DND-41 (cell line): ENCODE measurements at regions not wholly inside any gene's neighbourhood (a gene's known extent, or its start where the extent isn't known, plus 50 kb on each side); places are given as distances from the start of the nearest gene placed in this dataset.

Experiments used
- ATAC-seq: fragments of 200-7000 bp; cut with Tn5 transposase; 3 replicates; pipeline ENCODE4 v1.9.1; 2021; ENCODE audit warnings: low read depth; ENCODE audit not compliant: insufficient read depth
- DNase-seq: peaks from one replicate; pipeline ENCODE4 v3.0.0-alpha.2; 2020
- H2AFZ ChIP-seq: 2 replicates; pipeline ENCODE4 v1.6.0; 2012; ENCODE audit warnings: low read depth, low read length
- H3K27ac ChIP-seq: 2 replicates; pipeline ENCODE4 v1.5.1; 2012; ENCODE audit warnings: low read length, inconsistent platforms
- H3K27me3 ChIP-seq: fragments of 200-600 bp; sonication (generic); 2 replicates; pipeline ENCODE4 v1.6.0; 2012; ENCODE audit warnings: low read length, mild to moderate bottlenecking, inconsistent platforms; ENCODE audit not compliant: insufficient read depth, poor library complexity
- H3K36me3 ChIP-seq: 2 replicates; pipeline ENCODE4 v1.5.1; 2012; ENCODE audit warnings: low read length, inconsistent platforms; ENCODE audit not compliant: insufficient read depth
- H3K4me1 ChIP-seq: 2 replicates; pipeline ENCODE4 v1.5.1; 2012; ENCODE audit warnings: mild to moderate bottlenecking, low read length; ENCODE audit not compliant: insufficient read depth
- H3K4me2 ChIP-seq: 2 replicates; pipeline ENCODE4 v1.6.0; 2012; ENCODE audit warnings: mild to moderate bottlenecking, moderate library complexity, low read length, inconsistent platforms; ENCODE audit not compliant: insufficient read depth
- H3K4me3 ChIP-seq, 2 experiments: fragments of 200-600 bp in 1 of 2; shearing (Covaris generic) in 1 of 2; 2 replicates each; pipeline ENCODE4 v1.5.1; 2012 to 2016; ENCODE audit warnings: inconsistent platforms in 2 of 2, low read length in 2 of 2, mild to moderate bottlenecking in 2 of 2, low read depth in 1 of 2, moderate library complexity in 1 of 2
- H3K79me2 ChIP-seq: 2 replicates; pipeline ENCODE4 v1.6.0; 2012; ENCODE audit warnings: low read length, inconsistent platforms; ENCODE audit not compliant: insufficient read depth
- H3K9ac ChIP-seq: 2 replicates; pipeline ENCODE4 v1.6.0; 2012; ENCODE audit warnings: low read depth, mild to moderate bottlenecking, inconsistent platforms, low read length, moderate library complexity
- H3K9me3 ChIP-seq: 2 replicates; pipeline ENCODE4 v1.5.1; 2012; ENCODE audit warnings: low read length, moderate library complexity, mild to moderate bottlenecking, inconsistent platforms; ENCODE audit not compliant: insufficient read depth, severe bottlenecking
- H4K20me1 ChIP-seq: 2 replicates; pipeline ENCODE4 v1.6.0; 2012; ENCODE audit warnings: low read length; ENCODE audit not compliant: insufficient read depth
- EZH2 ChIP-seq: IDR thresholded peaks from 3 replicates; pipeline ENCODE4 v1.6.1; 2012; ENCODE audit warnings: borderline replicate concordance, low read depth, mild to moderate bottlenecking, moderate library complexity, low read length, inconsistent platforms; ENCODE audit not compliant: severe bottlenecking
- TF ChIP-seq, protein P1 (sequence below): IDR thresholded peaks from 2 replicates; pipeline ENCODE4 v1.5.1; 2012; ENCODE audit warnings: borderline replicate concordance, low read length, moderate library complexity, mild to moderate bottlenecking; ENCODE audit not compliant: poor library complexity, severe bottlenecking; ENCODE audit errors: extremely low read depth

DNA sequence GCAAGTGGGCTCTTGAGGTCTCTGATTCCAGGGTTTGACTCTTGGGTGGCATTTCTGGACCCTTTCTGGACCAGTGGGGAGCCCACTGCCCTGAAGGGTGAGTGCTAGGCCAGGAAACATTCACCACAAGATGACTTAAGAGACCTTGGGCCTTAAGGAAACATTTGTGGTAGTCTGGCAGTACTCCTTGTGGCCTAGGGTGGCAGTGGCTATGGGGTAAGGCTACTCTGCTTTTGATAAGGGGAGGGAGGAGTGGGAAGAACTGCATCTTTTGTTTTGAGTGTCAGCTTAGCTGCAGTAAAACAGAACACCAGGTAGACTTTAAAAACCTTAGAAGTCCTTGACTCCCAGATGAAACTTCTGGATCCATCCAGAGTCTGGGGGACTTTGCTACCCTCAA lies 529.3 kb upstream of the LRRC7 start:
- Histone ChIP-seq H3K4me3 (no peak overlapping the region), H2AFZ (no peak overlapping the region), H3K9ac (no peak overlapping the region), H3K4me1 (no peaks in the 10 kb centered on the region), H3K27me3 (no peaks in the 10 kb centered on the region), H3K9me3 (peaks cover 8% of the 10 kb centered on the region), H4K20me1 (no peaks in the 10 kb centered on the region), H3K36me3 (no peaks in the 10 kb centered on the region), H3K4me2 (no peak overlapping the region), H3K79me2 (no peaks in the 10 kb centered on the region), H3K27ac (no peak overlapping the region)
- TF ChIP-seq, protein P1, sequence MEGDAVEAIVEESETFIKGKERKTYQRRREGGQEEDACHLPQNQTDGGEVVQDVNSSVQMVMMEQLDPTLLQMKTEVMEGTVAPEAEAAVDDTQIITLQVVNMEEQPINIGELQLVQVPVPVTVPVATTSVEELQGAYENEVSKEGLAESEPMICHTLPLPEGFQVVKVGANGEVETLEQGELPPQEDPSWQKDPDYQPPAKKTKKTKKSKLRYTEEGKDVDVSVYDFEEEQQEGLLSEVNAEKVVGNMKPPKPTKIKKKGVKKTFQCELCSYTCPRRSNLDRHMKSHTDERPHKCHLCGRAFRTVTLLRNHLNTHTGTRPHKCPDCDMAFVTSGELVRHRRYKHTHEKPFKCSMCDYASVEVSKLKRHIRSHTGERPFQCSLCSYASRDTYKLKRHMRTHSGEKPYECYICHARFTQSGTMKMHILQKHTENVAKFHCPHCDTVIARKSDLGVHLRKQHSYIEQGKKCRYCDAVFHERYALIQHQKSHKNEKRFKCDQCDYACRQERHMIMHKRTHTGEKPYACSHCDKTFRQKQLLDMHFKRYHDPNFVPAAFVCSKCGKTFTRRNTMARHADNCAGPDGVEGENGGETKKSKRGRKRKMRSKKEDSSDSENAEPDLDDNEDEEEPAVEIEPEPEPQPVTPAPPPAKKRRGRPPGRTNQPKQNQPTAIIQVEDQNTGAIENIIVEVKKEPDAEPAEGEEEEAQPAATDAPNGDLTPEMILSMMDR, result no peak
- no peak for TF ChIP-seq EZH2
- ATAC-seq (no peak), DNase-seq (no peak)

DNA sequence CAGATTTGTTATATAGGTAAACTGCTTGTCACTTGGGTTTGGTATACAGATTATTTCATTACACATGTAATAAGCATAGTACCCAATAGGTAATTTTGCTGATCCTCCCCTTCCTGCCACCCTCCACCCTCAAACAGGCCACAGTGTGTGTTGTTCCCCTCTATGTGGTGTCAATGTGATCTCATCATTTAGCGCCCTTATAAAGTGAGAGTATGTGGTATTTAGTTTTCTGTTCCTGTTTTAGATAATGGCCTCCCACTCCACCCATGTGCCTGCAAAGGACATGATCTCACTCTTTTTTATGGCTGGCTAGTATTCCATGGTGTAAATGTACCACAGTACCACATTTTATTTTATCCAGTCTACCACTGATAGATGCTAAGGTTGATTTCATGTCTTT lies 522.1 kb upstream of the LRRC7 start:
- Histone ChIP-seq H3K27ac (no peak overlapping the region), H3K27me3 (no peaks in the 10 kb centered on the region), H3K9me3 (no peaks in the 10 kb centered on the region), H4K20me1 (no peaks in the 10 kb centered on the region), H3K79me2 (no peaks in the 10 kb centered on the region), H3K4me3 (no peak overlapping the region), H2AFZ (no peak overlapping the region), H3K4me2 (no peak overlapping the region), H3K4me1 (no peaks in the 10 kb centered on the region), H3K9ac (no peak overlapping the region), H3K36me3 (no peaks in the 10 kb centered on the region)
- DNase-seq (no peak), ATAC-seq (no peak)
- TF ChIP-seq, protein P1, result no peak
- TF ChIP-seq EZH2, result no peak

DNA sequence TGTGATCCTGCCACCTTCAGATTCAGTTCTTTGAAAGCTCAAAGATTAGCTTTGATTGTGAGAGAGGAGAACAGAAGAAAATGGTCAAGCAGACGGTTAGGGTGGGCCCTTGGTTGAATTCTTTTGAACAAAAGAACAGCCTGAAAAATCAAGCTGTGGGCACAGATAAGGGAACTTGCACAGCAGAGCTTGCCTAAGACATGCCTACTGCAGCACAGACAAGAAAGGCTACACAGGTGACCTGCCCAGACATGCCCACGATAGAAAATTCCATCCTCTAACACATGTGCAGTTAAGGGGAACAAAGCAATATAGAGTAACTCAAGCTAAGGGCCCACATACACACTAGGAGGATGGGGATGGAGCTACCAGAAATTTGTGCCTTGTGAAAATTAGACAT lies 512.5 kb upstream of the LRRC7 start:
- ATAC-seq (no peak), DNase-seq (no peak)
- H3K9me3 ChIP-seq, result no peaks in the 10 kb centered on the region
- no peaks in the 10 kb centered on the region for H4K20me1 ChIP-seq
- H2AFZ ChIP-seq, result no peak overlapping the region
- no peaks in the 10 kb centered on the region for H3K36me3 ChIP-seq
- H3K4me2 ChIP-seq, result no peak overlapping the region
- no peaks in the 10 kb centered on the region for H3K79me2 ChIP-seq
- H3K4me3 ChIP-seq, result no peak overlapping the region
- no peak overlapping the region for H3K9ac ChIP-seq
- no peaks in the 10 kb centered on the region for H3K27me3 ChIP-seq
- H3K4me1 ChIP-seq, result no peaks in the 10 kb centered on the region
- no peak overlapping the region for H3K27ac ChIP-seq
- TF ChIP-seq EZH2, result no peak
- TF ChIP-seq, protein P1, result no peak

DNA sequence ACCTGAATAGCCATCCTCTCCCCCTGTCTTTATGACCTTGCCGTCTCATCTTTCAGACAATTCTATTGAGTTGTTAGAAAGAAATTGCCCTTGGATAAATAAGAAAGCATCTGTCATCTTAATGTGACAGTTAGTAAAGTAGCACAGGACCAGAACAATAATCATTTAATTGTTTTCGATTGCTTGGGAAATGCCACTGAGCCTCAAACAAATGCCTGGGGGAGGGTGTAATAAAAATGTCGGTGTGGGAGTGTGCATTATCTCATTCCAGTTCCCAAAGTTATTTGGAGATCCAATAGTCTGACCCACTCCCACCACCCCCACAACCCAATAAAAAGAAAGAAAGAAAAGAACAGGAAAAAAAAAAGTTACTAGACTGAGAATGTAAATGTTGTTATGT lies 509.3 kb upstream of the LRRC7 start:
- Histone ChIP-seq H3K4me3 (no peak overlapping the region), H3K79me2 (no peaks in the 10 kb centered on the region), H4K20me1 (no peaks in the 10 kb centered on the region), H3K4me2 (no peak overlapping the region), H3K4me1 (no peaks in the 10 kb centered on the region), H3K9me3 (no peaks in the 10 kb centered on the region), H3K36me3 (no peaks in the 10 kb centered on the region), H3K27ac (no peak overlapping the region), H2AFZ (no peak overlapping the region), H3K9ac (no peak overlapping the region), H3K27me3 (no peaks in the 10 kb centered on the region)
- no peak for TF ChIP-seq EZH2
- TF ChIP-seq, protein P1, result no peak
- ATAC-seq, result no peak
- no peak for DNase-seq
